Loucy (cell line): ENCODE measurements at regions not wholly inside any gene's neighbourhood (a gene's known extent, or its start where the extent isn't known, plus 50 kb on each side); places are given as distances from the start of the nearest gene placed in this dataset.

Experiments
- EZH2phosphoT487 ChIP-seq: fragments of 200-600 bp; IDR thresholded peaks from 2 replicates; pipeline ENCODE4 v1.6.1; 2018; ENCODE audit warnings: antibody characterized with exemption, mild to moderate bottlenecking, moderate library complexity, borderline replicate concordance
- TF ChIP-seq, protein P1 (sequence below): fragments of 200-600 bp; sonication (generic); conservative IDR thresholded peaks from 2 replicates; pipeline ENCODE4 v1.5.1; 2014; ENCODE audit warnings: mild to moderate bottlenecking, antibody characterized with exemption, low read length

DNA sequence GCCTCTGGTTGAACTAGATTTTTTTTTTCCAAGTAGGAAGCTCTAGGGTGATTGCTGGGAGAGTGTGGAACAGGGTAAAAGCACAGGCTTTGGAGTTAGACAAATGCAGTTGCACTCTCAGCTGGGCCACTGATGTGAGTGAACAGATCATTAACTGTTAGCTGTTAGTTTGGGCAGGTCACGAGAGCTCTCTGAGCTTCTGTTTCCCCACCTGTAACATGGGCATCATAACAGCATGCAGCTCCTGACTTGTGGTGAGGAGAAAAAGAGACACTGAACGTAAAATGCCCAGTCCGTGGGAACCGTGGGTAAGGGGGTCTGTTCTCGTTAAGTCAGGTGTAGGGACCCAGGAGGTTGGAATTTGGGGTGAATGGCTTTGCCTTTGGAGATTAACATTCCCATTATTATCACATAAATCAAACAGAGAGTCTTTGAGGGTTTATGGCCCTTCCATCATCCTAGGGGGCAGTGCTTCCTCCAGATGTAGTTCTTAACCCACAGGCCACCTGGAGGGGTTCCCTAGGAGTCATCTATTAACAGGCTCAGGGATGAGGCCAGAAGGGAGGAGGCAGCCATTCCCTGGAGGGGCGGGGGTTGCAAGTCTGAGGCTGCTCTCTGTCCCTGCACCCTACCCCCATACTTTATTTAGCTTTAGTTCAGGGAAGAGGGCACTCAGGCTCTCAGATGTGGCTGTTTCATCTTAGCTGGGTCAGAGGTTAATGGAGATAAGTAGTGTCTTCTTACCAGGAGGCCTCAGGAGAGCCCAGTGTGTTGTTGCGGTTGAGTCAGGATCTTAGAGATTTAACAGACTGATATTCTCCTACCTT, 135.2 kb downstream of the DACT1 start:
- no peak for TF ChIP-seq EZH2phosphoT487
- TF ChIP-seq, protein P1, sequence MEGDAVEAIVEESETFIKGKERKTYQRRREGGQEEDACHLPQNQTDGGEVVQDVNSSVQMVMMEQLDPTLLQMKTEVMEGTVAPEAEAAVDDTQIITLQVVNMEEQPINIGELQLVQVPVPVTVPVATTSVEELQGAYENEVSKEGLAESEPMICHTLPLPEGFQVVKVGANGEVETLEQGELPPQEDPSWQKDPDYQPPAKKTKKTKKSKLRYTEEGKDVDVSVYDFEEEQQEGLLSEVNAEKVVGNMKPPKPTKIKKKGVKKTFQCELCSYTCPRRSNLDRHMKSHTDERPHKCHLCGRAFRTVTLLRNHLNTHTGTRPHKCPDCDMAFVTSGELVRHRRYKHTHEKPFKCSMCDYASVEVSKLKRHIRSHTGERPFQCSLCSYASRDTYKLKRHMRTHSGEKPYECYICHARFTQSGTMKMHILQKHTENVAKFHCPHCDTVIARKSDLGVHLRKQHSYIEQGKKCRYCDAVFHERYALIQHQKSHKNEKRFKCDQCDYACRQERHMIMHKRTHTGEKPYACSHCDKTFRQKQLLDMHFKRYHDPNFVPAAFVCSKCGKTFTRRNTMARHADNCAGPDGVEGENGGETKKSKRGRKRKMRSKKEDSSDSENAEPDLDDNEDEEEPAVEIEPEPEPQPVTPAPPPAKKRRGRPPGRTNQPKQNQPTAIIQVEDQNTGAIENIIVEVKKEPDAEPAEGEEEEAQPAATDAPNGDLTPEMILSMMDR: no peak
